Hepatocyte (in vitro differentiated cells): ENCODE measurements at regions not wholly inside any gene's neighbourhood (a gene's known extent, or its start where the extent isn't known, plus 50 kb on each side); places are given as distances from the start of the nearest gene placed in this dataset.

Experiments
- DNase-seq: peaks from one replicate; pipeline ENCODE4 v3.0.0-alpha.2; 2016; ENCODE audit warnings: low spot score
- H2AFZ ChIP-seq: fragments of 200-600 bp; sonication (generic); 2 replicates; pipeline ENCODE4 v1.6.0; 2016; ENCODE audit warnings: antibody characterized with exemption, mild to moderate bottlenecking
- H3K27ac ChIP-seq: fragments of 200-600 bp; sonication (generic); 2 replicates; pipeline ENCODE4 v1.5.1; 2016; ENCODE audit warnings: mild to moderate bottlenecking
- H3K27me3 ChIP-seq: fragments of 200-600 bp; sonication (generic); 2 replicates; pipeline ENCODE4 v1.6.1; 2016
- H3K36me3 ChIP-seq: fragments of 200-600 bp; sonication (generic); replicated peaks from 2 replicates; pipeline ENCODE4 v1.5.1; 2016; ENCODE audit warnings: low read depth; ENCODE audit not compliant: insufficient read depth
- H3K4me1 ChIP-seq: fragments of 200-600 bp; sonication (generic); 2 replicates; pipeline ENCODE4 v1.5.1; 2016; ENCODE audit warnings: mild to moderate bottlenecking, moderate library complexity; ENCODE audit not compliant: insufficient read depth
- H3K4me2 ChIP-seq: fragments of 200-600 bp; sonication (generic); 2 replicates; pipeline ENCODE4 v1.6.0; 2016
- H3K4me3 ChIP-seq: fragments of 200-600 bp; sonication (generic); 2 replicates; pipeline ENCODE4 v1.5.1; 2016; ENCODE audit warnings: mild to moderate bottlenecking
- H3K79me2 ChIP-seq: fragments of 200-600 bp; sonication (generic); 2 replicates; pipeline ENCODE4 v1.6.0; 2017; ENCODE audit warnings: mild to moderate bottlenecking
- H3K9me2 ChIP-seq: fragments of 200-600 bp; sonication (generic); replicated peaks from 2 replicates; pipeline ENCODE4 v1.6.0; 2017; ENCODE audit warnings: mild to moderate bottlenecking; ENCODE audit not compliant: insufficient read depth
- H3K9me3 ChIP-seq: fragments of 200-600 bp; sonication (generic); 2 replicates; pipeline ENCODE4 v1.5.1; 2016; ENCODE audit warnings: low read depth, mild to moderate bottlenecking
- H4K20me1 ChIP-seq: fragments of 200-600 bp; sonication (generic); 2 replicates; pipeline ENCODE4 v1.6.0; 2016; ENCODE audit warnings: mild to moderate bottlenecking; ENCODE audit not compliant: insufficient read depth, poor library complexity, severe bottlenecking
- EZH2 ChIP-seq: fragments of 200-600 bp; sonication (generic); IDR thresholded peaks from 2 replicates; pipeline ENCODE4 v1.6.1; 2016; ENCODE audit warnings: antibody characterized with exemption, mild to moderate bottlenecking, borderline replicate concordance
- EZH2phosphoT487 ChIP-seq: fragments of 200-600 bp; sonication (generic); IDR thresholded peaks from one replicate; pipeline ENCODE4 v1.6.1; 2018; ENCODE audit warnings: antibody characterized with exemption, mild to moderate bottlenecking, low read depth, moderate library complexity; ENCODE audit not compliant: unreplicated experiment, severe bottlenecking
- WGBS: methylation state at CpG from one replicate; pipeline ENCODE4 v1.1.6; 2016; ENCODE audit warnings: low lambda C conversion rate; ENCODE audit errors: missing lambda C conversion rate; 5-methylcytosine and 5-hydroxymethylcytosine counted together
- TF ChIP-seq, protein P1 (sequence below): fragments of 200-600 bp; sonication (generic); IDR thresholded peaks from 2 replicates; pipeline ENCODE4 v1.5.1; 2016; ENCODE audit warnings: antibody characterized with exemption, mild to moderate bottlenecking; ENCODE audit not compliant: poor library complexity

DNA sequence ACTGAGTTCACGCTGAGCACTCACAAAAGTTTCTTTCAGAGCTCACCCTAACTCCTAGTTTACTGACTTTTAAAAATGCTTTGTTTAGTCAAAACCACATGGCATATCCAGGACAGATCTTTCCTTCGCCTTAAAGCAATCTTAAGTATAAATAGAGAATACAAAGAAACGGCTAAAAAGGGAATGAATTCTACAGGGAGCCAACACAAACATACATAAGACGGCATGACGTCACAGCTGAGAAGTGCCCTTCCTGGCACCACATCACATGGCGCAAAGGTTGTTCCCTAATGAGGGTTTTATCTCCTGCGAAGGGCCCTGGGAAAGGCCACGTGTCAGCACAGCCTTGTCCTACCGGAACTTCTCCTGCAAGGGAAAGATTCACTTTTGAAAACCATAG lies 141.3 kb downstream of the IRX1 start:
- TF ChIP-seq EZH2 (no peak), EZH2phosphoT487 (no peak)
- TF ChIP-seq, protein P1, sequence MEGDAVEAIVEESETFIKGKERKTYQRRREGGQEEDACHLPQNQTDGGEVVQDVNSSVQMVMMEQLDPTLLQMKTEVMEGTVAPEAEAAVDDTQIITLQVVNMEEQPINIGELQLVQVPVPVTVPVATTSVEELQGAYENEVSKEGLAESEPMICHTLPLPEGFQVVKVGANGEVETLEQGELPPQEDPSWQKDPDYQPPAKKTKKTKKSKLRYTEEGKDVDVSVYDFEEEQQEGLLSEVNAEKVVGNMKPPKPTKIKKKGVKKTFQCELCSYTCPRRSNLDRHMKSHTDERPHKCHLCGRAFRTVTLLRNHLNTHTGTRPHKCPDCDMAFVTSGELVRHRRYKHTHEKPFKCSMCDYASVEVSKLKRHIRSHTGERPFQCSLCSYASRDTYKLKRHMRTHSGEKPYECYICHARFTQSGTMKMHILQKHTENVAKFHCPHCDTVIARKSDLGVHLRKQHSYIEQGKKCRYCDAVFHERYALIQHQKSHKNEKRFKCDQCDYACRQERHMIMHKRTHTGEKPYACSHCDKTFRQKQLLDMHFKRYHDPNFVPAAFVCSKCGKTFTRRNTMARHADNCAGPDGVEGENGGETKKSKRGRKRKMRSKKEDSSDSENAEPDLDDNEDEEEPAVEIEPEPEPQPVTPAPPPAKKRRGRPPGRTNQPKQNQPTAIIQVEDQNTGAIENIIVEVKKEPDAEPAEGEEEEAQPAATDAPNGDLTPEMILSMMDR: no peak
- Histone ChIP-seq H3K9me2 (no peaks in the 10 kb centered on the region), H3K4me2 (no peak overlapping the region), H3K79me2 (no peaks in the 10 kb centered on the region), H3K27me3 (no peaks in the 10 kb centered on the region), H3K4me1 (no peaks in the 10 kb centered on the region), H3K36me3 (no peaks in the 10 kb centered on the region), H3K9me3 (no peaks in the 10 kb centered on the region), H3K27ac (no peak overlapping the region), H4K20me1 (no peaks in the 10 kb centered on the region), H3K4me3 (no peak overlapping the region), H2AFZ (no peak overlapping the region)
- WGBS: 77% methylated on average over 9 of the region's 9 CpGs
- DNase-seq: no peak

DNA sequence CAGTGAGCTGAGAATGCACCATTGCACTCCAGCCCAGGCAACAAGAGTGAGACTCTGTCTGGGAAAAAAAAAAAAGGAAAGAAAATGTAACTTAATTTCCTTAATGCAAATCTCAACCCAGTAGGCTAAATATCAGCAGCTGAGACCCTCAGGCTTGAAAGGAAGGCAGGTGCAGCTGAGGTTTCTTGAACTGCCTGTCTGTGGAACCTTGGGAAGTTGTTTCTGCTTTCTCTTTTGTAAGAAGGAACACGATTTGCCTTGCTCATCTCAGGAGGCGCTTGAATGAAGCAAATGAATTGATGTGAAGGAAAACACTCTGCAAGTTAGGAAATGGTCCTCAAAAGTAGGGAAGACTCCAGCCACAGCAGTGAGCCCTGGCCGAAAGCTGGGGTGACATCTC lies 143.3 kb downstream of the IRX1 start:
- Histone ChIP-seq H3K4me1 (no peaks in the 10 kb centered on the region), H3K9me3 (no peaks in the 10 kb centered on the region), H3K27me3 (no peaks in the 10 kb centered on the region), H3K4me2 (no peak overlapping the region), H3K4me3 (no peak overlapping the region), H3K36me3 (no peaks in the 10 kb centered on the region), H3K27ac (no peak overlapping the region), H3K79me2 (no peaks in the 10 kb centered on the region), H4K20me1 (no peaks in the 10 kb centered on the region), H2AFZ (no peak overlapping the region), H3K9me2 (no peaks in the 10 kb centered on the region)
- TF ChIP-seq EZH2phosphoT487: no peak
- TF ChIP-seq EZH2: no peak
- TF ChIP-seq, protein P1: no peak
- WGBS: 92% methylated on average over 3 of the region's 3 CpGs
- no peak for DNase-seq

DNA sequence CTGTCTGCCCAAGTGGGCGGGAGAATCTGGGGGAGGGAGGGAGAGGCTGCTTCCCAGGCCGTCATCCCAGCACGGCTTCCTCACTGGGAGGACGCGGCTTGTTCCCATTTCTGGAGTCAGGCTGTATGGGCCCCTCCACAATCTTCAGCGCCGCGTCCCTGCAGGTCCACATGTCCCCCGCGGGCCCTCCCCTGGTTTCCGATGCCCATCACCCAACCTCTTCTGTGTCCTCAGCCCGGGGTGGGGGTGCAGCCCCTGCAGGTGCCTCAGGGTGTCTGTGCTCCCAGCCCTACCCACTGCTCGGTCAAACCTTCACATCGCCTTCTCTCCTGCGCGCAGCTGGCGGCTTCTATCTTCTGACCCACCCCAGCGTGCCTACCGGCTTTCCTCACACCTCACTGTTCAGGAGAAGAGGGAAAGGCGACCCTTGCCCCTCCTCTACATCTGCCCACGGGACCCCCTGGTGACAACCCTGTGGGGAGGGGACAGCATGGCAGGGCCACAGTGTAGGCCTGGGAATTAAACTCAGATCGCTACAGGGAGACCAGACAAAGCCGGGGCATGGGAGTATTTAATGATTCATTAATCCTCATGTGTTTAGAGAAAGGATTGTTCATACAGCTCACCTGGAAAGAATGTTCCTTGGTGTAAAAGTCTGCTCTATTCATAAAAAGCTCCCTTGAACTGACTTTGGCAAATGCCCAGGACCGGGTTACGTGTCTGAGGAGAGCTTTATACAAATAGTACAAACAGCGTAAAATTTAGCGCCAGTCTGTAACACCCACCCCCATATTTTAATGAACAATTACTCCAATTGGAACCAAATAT lies 145.1 kb downstream of the IRX1 start:
- TF ChIP-seq, protein P1: no peak
- TF ChIP-seq EZH2phosphoT487: no peak
- TF ChIP-seq EZH2: no peak
- H3K27me3 ChIP-seq: no peaks in the 10 kb centered on the region
- no peaks in the 10 kb centered on the region for H3K36me3 ChIP-seq
- no peaks in the 10 kb centered on the region for H3K9me3 ChIP-seq
- H3K4me2 ChIP-seq: peak overlapping the region; percentile 15
- H3K27ac ChIP-seq: peak overlapping the region; percentile 70
- H3K79me2 ChIP-seq: no peaks in the 10 kb centered on the region
- 79% methylated on average over 21 of the region's 27 CpGs for WGBS
- no peak overlapping the region for H2AFZ ChIP-seq
- no peak overlapping the region for H3K4me3 ChIP-seq
- no peaks in the 10 kb centered on the region for H4K20me1 ChIP-seq
- no peaks in the 10 kb centered on the region for H3K9me2 ChIP-seq
- peak; percentile 48 for DNase-seq
- no peaks in the 10 kb centered on the region for H3K4me1 ChIP-seq
